HepG2 (cell line): ENCODE measurements at regions not wholly inside any gene's neighbourhood (a gene's known extent, or its start where the extent isn't known, plus 50 kb on each side); places are given as distances from the start of the nearest gene placed in this dataset.

Source experiments
- ATAC-seq: fragments of 200-7000 bp; cut with Tn5 transposase; 3 replicates; pipeline ENCODE4 v1.9.1; 2020; ENCODE audit warnings: mild to moderate bottlenecking, moderate library complexity
- BruUV-seq: library from RNA; stranded (reverse); fragments of 400-500 nt; replicated peaks from 2 replicates; lab custom pipeline; 2021; lab: Mats Ljungman, UMichigan
- CTCF ChIA-PET: fragments of 300-600 bp; formaldehyde crosslinking; extraction: SDS; loops from one replicate; lab custom pipeline; 2021; ENCODE audit warnings: low total read pairs, inconsistent platforms, low intra/inter-chr PET ratio; lab: Yijun Ruan, JAX
- POLR2A ChIA-PET: fragments of 350-600 bp; sonication (Branson Sonifier 250); formaldehyde crosslinking; loops from one replicate; lab custom pipeline; 2020; ENCODE audit warnings: antibody characterized with exemption, inconsistent platforms; lab: Yijun Ruan, JAX
- DNase-seq: peaks from one replicate; pipeline ENCODE4 v3.0.0-alpha.2; 2015; ENCODE audit warnings: low spot score
- FAIRE-seq: peaks from 3 replicates; lab custom pipeline; 2011; peaks lifted over from hg19 to GRCh38; lab: Jason Lieb, UNC
- H2AFZ ChIP-seq: one replicate; pipeline ENCODE4 v1.6.1; 2011; ENCODE audit warnings: low read length, inconsistent platforms
- H3K27ac ChIP-seq: fragments of 300-600 bp; 3 replicates; pipeline ENCODE4 v1.8.0; 2011; ENCODE audit warnings: mixed run types, mild to moderate bottlenecking, mixed read lengths, low read length, inconsistent platforms; ENCODE audit not compliant: insufficient read depth; ENCODE audit errors: extremely low read length
- H3K27me3 ChIP-seq, 2 experiments: fragments of 200-600 bp in 1 of 2; 2 replicates in 1 of 2; 3 replicates in 1 of 2; pipeline versions ENCODE4 v1.6.0 to v1.8.0; 2011; ENCODE audit warnings: low read length in 2 of 2, mild to moderate bottlenecking in 2 of 2, moderate library complexity in 2 of 2, inconsistent platforms in 1 of 2; ENCODE audit not compliant: insufficient read depth in 2 of 2, control insufficient read depth in 1 of 2
- H3K36me3 ChIP-seq, 2 experiments: fragments of 200-600 bp in 1 of 2; replicated peaks in 1 of 2; 2 replicates in 1 of 2; 3 replicates in 1 of 2; pipeline versions ENCODE4 v1.5.1 to v1.8.0; 2011; ENCODE audit warnings: low read length in 2 of 2, inconsistent platforms in 1 of 2; ENCODE audit not compliant: insufficient read depth in 2 of 2, control insufficient read depth in 1 of 2
- H3K4me1 ChIP-seq: 2 replicates; pipeline ENCODE4 v1.5.1; 2012; ENCODE audit warnings: low read length, inconsistent platforms; ENCODE audit not compliant: insufficient read depth
- H3K4me2 ChIP-seq: 2 replicates; pipeline ENCODE4 v1.6.0; 2011; ENCODE audit warnings: low read depth, low read length, inconsistent platforms
- H3K4me3 ChIP-seq, 3 experiments: fragments of 200-600 bp in 1 of 3; sonication (generic), shearing (Covaris generic) in 1 of 3; replicated peaks in 1 of 3; 2 replicates each; pipeline ENCODE4 v1.5.1; 2011 to 2016; ENCODE audit warnings: low read length in 3 of 3, inconsistent platforms in 2 of 3, low read depth in 2 of 3, mild to moderate bottlenecking in 2 of 3, control low read depth in 1 of 3, mixed read lengths in 1 of 3; ENCODE audit not compliant: insufficient read depth in 1 of 3
- H3K79me2 ChIP-seq: one replicate; pipeline ENCODE4 v1.6.1; 2011; ENCODE audit warnings: low read length, inconsistent platforms; ENCODE audit not compliant: insufficient read depth
- H3K9ac ChIP-seq: 2 replicates; pipeline ENCODE4 v1.6.0; 2011; ENCODE audit warnings: mild to moderate bottlenecking, low read depth, low read length, inconsistent platforms; ENCODE audit not compliant: insufficient read depth
- H3K9me3 ChIP-seq: 2 replicates; pipeline ENCODE4 v1.5.1; 2012; ENCODE audit warnings: mild to moderate bottlenecking, low read length
- H4K20me1 ChIP-seq: 2 replicates; pipeline ENCODE4 v1.6.0; 2011; ENCODE audit warnings: inconsistent platforms, mild to moderate bottlenecking, low read length, moderate library complexity; ENCODE audit not compliant: insufficient read depth
- CEBPB ChIP-seq: IDR thresholded peaks from 2 replicates; pipeline ENCODE4 v1.6.1; 2011; ENCODE audit warnings: low read depth, low read length, improper control_type of control experiment, borderline replicate concordance
- CEBPG ChIP-seq: IDR thresholded peaks from 2 replicates; pipeline ENCODE4 v1.6.1; 2016
- FOXA1 ChIP-seq, 2 experiments: fragments of 450-650 bp in 1 of 2; sonication (generic) in 1 of 2; formaldehyde crosslinking in 1 of 2; IDR thresholded peaks; 2 replicates each; pipeline versions ENCODE4 v1.4.0 to v1.6.1; 2016 to 2020; ENCODE audit warnings: missing genetic modification reagents in 1 of 2
- GATAD2A ChIP-seq: IDR thresholded peaks from 2 replicates; pipeline ENCODE4 v1.6.1; 2016
- NFKB2 ChIP-seq: sonication (generic); formaldehyde crosslinking; IDR thresholded peaks from 2 replicates; pipeline ENCODE4 v1.4.0; 2020; ENCODE audit warnings: missing genetic modification reagents, borderline replicate concordance
- PRPF4 ChIP-seq: fragments of 200-400 bp; formaldehyde crosslinking; IDR thresholded peaks from 2 replicates; pipeline ENCODE4 v1.6.1; 2016; ENCODE audit warnings: low read length, low read depth; ENCODE audit not compliant: poor library complexity, severe bottlenecking
- RARA ChIP-seq: IDR thresholded peaks from 2 replicates; pipeline ENCODE4 v1.6.1; 2016; ENCODE audit warnings: missing genetic modification reagents, missing compliant biosample characterization
- SALL1 ChIP-seq: sonication (generic); formaldehyde crosslinking; IDR thresholded peaks from 2 replicates; pipeline ENCODE4 v1.8.0; 2022; ENCODE audit warnings: mild to moderate bottlenecking, missing genetic modification reagents
- SOX13 ChIP-seq, 3 experiments: fragments of 450-650 bp in 1 of 3; sonication (generic) in 1 of 3; formaldehyde crosslinking in 1 of 3; IDR thresholded peaks in 2 of 3; conservative IDR thresholded peaks in 1 of 3; 2 replicates each; pipeline versions ENCODE4 v1.5.0 to v1.6.1; 2016 to 2020; ENCODE audit warnings: antibody characterized with exemption in 1 of 3, mild to moderate bottlenecking in 1 of 3, missing compliant biosample characterization in 1 of 3, missing genetic modification reagents in 1 of 3, moderate library complexity in 1 of 3
- SOX5 ChIP-seq: IDR thresholded peaks from 2 replicates; pipeline ENCODE4 v1.6.1; 2016; ENCODE audit warnings: borderline replicate concordance
- TAF1 ChIP-seq: sonication (generic); formaldehyde crosslinking; IDR thresholded peaks from 2 replicates; pipeline ENCODE4 v1.4.0; 2020; ENCODE audit warnings: missing genetic modification reagents
- TBL1XR1 ChIP-seq: fragments of 150-350 bp; IDR thresholded peaks from 2 replicates; pipeline ENCODE4 v1.6.1; 2014; ENCODE audit warnings: borderline replicate concordance, low read length; ENCODE audit not compliant: partially characterized antibody
- YEATS2 ChIP-seq: sonication (generic); formaldehyde crosslinking; IDR thresholded peaks from 2 replicates; pipeline ENCODE4 v1.4.0; 2020; ENCODE audit warnings: missing genetic modification reagents, borderline replicate concordance
- ZNF282 ChIP-seq: fragments of 450-650 bp; IDR thresholded peaks from 2 replicates; pipeline ENCODE4 v1.6.1; 2018; ENCODE audit not compliant: partially characterized antibody
- ZNF670 ChIP-seq: sonication (generic); formaldehyde crosslinking; IDR thresholded peaks from 2 replicates; pipeline ENCODE4 v1.8.0; 2022; ENCODE audit warnings: mild to moderate bottlenecking, missing genetic modification reagents, borderline replicate concordance
- ZNF737 ChIP-seq: sonication (generic); formaldehyde crosslinking; IDR thresholded peaks from 2 replicates; pipeline ENCODE4 v1.5.0; 2020; ENCODE audit warnings: missing genetic modification reagents, mild to moderate bottlenecking, borderline replicate concordance
- WGBS: methylation state at CpG from one replicate; pipeline ENCODE4 v1.1.6; 2017; ENCODE audit warnings: low lambda C conversion rate; 5-methylcytosine and 5-hydroxymethylcytosine counted together
- in situ Hi-C: cut with HindIII; loops from 2 replicates; pipeline ENCODE4 v1.10.0; 2017; ENCODE audit warnings: low pct_unique_long_range_greater_than_20kb; ENCODE audit not compliant: extremely low pct_ligation_motif_present
- intact Hi-C: fragments of 100-400 bp; cut with micrococcal nuclease; formaldehyde crosslinking; loops from one replicate; pipeline ENCODE4 v1.10.0; 2022; ENCODE audit not compliant: unreplicated experiment
- TF ChIP-seq, protein P1 (sequence below): sonication (generic); formaldehyde crosslinking; IDR thresholded peaks from 2 replicates; pipeline ENCODE4 v1.4.0; 2020; ENCODE audit warnings: missing genetic modification reagents

- ChIA-PET CTCF (no interaction called here), POLR2A (no interaction called here)
- peaks cover 15% of the 10 kb centered on the region for H3K4me1 ChIP-seq
- peak; percentile 23 for FAIRE-seq
- no peak overlapping the region for H3K27ac ChIP-seq
- no peak overlapping the region for H3K9ac ChIP-seq
- peak; percentile 67 for DNase-seq
- H3K79me2 ChIP-seq, result no peaks in the 10 kb centered on the region
- BruUV-seq, result no TSS peak
- TF ChIP-seq NFKB2 (CRISPR knock-in tag), result no peak
- no peak for TF ChIP-seq ZNF282
- peak; percentile 75 for TF ChIP-seq CEBPB
- no peak for TF ChIP-seq PRPF4
- no peak for TF ChIP-seq TBL1XR1
- TF ChIP-seq SOX13 (IDR thresholded peaks at IDR 0.05), result no peak
- 0 out of 4 replicates have a peak, but pooled peaks of 1 of the 2 experiments have one; percentile 39 for TF ChIP-seq SOX13 (CRISPR knock-in tag; conservative IDR thresholded peaks at IDR 0.05 in 1 of 2, IDR thresholded peaks at IDR 0.05 in 1 of 2)
- no peak for TF ChIP-seq FOXA1 (IDR thresholded peaks at IDR 0.05)
- no peak for TF ChIP-seq FOXA1 (CRISPR knock-in tag; IDR thresholded peaks at IDR 0.05)
- TF ChIP-seq, protein P1, sequence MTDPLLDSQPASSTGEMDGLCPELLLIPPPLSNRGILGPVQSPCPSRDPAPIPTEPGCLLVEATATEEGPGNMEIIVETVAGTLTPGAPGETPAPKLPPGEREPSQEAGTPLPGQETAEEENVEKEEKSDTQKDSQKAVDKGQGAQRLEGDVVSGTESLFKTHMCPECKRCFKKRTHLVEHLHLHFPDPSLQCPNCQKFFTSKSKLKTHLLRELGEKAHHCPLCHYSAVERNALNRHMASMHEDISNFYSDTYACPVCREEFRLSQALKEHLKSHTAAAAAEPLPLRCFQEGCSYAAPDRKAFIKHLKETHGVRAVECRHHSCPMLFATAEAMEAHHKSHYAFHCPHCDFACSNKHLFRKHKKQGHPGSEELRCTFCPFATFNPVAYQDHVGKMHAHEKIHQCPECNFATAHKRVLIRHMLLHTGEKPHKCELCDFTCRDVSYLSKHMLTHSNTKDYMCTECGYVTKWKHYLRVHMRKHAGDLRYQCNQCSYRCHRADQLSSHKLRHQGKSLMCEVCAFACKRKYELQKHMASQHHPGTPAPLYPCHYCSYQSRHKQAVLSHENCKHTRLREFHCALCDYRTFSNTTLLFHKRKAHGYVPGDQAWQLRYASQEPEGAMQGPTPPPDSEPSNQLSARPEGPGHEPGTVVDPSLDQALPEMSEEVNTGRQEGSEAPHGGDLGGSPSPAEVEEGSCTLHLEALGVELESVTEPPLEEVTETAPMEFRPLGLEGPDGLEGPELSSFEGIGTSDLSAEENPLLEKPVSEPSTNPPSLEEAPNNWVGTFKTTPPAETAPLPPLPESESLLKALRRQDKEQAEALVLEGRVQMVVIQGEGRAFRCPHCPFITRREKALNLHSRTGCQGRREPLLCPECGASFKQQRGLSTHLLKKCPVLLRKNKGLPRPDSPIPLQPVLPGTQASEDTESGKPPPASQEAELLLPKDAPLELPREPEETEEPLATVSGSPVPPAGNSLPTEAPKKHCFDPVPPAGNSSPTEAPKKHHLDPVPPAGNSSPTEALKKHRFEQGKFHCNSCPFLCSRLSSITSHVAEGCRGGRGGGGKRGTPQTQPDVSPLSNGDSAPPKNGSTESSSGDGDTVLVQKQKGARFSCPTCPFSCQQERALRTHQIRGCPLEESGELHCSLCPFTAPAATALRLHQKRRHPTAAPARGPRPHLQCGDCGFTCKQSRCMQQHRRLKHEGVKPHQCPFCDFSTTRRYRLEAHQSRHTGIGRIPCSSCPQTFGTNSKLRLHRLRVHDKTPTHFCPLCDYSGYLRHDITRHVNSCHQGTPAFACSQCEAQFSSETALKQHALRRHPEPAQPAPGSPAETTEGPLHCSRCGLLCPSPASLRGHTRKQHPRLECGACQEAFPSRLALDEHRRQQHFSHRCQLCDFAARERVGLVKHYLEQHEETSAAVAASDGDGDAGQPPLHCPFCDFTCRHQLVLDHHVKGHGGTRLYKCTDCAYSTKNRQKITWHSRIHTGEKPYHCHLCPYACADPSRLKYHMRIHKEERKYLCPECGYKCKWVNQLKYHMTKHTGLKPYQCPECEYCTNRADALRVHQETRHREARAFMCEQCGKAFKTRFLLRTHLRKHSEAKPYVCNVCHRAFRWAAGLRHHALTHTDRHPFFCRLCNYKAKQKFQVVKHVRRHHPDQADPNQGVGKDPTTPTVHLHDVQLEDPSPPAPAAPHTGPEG (CRISPR knock-in tag), result no peak
- TF ChIP-seq YEATS2, result no peak
- TF ChIP-seq TAF1, result no peak
- no peak for TF ChIP-seq ZNF670 (CRISPR knock-in tag)
- peak; percentile 36; the same call in 1 of the 2 replicates for TF ChIP-seq SOX5 (CRISPR knock-in tag)
- TF ChIP-seq RARA (CRISPR knock-in tag), result 0 out of 2 replicates have a peak, but pooled peaks have one; percentile 11
- no peak for TF ChIP-seq ZNF737 (CRISPR knock-in tag)
- TF ChIP-seq CEBPG (CRISPR knock-in tag), result peak; percentile 54
- 0 out of 2 replicates have a peak, but pooled peaks have one; percentile 27 for TF ChIP-seq GATAD2A (CRISPR knock-in tag)
- peak; percentile 51; the same call in 1 of the 2 replicates for TF ChIP-seq SALL1 (CRISPR knock-in tag)
- no peak overlapping the region for H3K4me2 ChIP-seq
- no peaks in the 10 kb centered on the region for H4K20me1 ChIP-seq
- peak; percentile 59 for ATAC-seq
- no peaks in the 10 kb centered on the region for H3K9me3 ChIP-seq
- in situ Hi-C loops, result no loop called here
- 1% methylated on average over 8 of the region's 8 CpGs for WGBS
- no peaks in the 10 kb centered on the region for H3K36me3 ChIP-seq
- intact Hi-C loops, result no loop called here
- no peak overlapping the region for H3K4me3 ChIP-seq
- H2AFZ ChIP-seq, result no peak overlapping the region
- H3K27me3 ChIP-seq, result peaks cover 10 to 71% of the 10 kb centered on the region in 2 experiments
Observed at GRCh38 chr12:124703856-124704255, 136.4 kb upstream of the NCOR2 start.
